ENCODE measurements at regions not wholly inside any gene's neighbourhood (a gene's known extent, or its start where the extent isn't known, plus 50 kb on each side); places are given as distances from the start of the nearest gene placed in this dataset.

DNA sequence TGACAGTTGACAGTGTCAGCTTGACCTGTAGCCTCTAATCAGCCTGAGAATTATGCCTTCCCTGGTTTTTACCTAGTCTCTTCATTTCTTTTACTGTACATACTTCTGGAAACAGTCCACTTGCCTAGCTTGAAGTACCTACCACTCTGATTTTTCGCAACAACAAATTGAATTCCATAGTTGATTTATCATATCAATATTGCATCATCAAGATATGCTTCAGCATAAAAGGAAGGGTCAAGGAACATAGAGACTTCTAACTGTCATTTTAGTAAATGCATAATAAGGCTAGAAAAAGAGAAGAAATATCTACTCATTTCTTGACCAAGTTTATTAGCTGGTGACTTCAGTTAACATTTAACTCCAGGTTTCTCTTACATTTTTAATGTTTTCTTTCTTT lies 174.2 kb upstream of the FAR2 start (continued):
- TF ChIP-seq RAD51 (IDR thresholded peaks at IDR 0.05) = no peak
- no peak for TF ChIP-seq TAF1 (IDR thresholded peaks at IDR 0.05; ENCODE audit: borderline replicate concordance, low read depth, low read length)
- TF ChIP-seq SMARCA5 (IDR thresholded peaks at IDR 0.05) = no peak
- TF ChIP-seq, protein P1, sequence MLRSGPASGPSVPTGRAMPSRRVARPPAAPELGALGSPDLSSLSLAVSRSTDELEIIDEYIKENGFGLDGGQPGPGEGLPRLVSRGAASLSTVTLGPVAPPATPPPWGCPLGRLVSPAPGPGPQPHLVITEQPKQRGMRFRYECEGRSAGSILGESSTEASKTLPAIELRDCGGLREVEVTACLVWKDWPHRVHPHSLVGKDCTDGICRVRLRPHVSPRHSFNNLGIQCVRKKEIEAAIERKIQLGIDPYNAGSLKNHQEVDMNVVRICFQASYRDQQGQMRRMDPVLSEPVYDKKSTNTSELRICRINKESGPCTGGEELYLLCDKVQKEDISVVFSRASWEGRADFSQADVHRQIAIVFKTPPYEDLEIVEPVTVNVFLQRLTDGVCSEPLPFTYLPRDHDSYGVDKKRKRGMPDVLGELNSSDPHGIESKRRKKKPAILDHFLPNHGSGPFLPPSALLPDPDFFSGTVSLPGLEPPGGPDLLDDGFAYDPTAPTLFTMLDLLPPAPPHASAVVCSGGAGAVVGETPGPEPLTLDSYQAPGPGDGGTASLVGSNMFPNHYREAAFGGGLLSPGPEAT (IDR thresholded peaks at IDR 0.05; ENCODE audit: low read depth) = no peak
- TF ChIP-seq CHD1 (IDR thresholded peaks at IDR 0.05; ENCODE audit: low read depth, low read length) = no peak
- TF ChIP-seq POLR2AphosphoS5 (IDR thresholded peaks at IDR 0.05; ENCODE audit: low read length) = no peak
- TF ChIP-seq MYB (IDR thresholded peaks at IDR 0.05; ENCODE audit: borderline replicate concordance, low read depth, low read length) = no peak
- no peak for TF ChIP-seq SIN3A (IDR thresholded peaks at IDR 0.05; ENCODE audit: low read depth, low read length)
- no peak for TF ChIP-seq YY1 (IDR thresholded peaks at IDR 0.05; ENCODE audit: low read depth, low read length)
- TF ChIP-seq ETV6 (conservative IDR thresholded peaks at IDR 0.05 in 1 of 2, IDR thresholded peaks at IDR 0.05 in 1 of 2; ENCODE audit: borderline replicate concordance in 1 of 2, low read depth in 1 of 2) = no peak

DNA sequence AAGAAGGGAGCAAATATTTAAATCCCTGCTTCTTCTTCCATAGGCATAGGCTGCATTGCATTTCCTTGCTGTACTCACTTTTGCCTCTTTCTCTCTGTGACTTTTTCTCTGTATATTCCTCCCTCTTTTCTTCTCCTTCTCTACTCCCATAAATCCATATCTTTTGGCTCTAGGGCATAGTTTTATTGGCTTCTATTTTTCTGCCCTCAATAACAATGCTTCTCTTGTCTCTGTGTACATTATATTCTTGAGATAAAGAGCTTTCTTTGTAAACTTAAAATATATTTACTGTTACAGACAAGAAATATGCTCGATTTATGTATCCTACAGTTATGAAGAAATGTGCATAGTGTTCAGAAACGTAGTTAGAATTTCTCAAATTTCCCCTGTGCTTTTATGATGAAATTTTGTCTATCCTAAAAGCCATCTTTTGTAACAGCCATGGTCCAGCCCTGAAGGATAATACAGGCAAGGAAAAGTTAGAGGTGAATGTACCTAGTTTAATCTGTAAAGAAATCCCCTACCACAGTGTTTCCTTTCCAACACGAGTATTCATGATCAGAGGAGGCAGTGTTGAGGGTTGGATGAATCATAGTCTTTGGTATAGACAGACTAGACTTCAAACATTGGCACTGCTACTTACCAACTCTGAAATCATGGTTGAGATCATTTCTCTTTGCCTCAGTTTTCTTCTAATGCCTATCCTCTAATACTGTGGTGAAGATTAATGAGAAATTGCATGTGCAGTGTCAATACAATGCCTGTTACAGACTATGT lies 173.3 kb upstream of the FAR2 start:
- H3K4me3 ChIP-seq = no peak overlapping the region
- DNase-seq (ENCODE audit: low read depth, low spot score) (no peak), ATAC-seq (no peak), FAIRE-seq (no peak)
- H3K4me2 ChIP-seq (ENCODE audit: control insufficient read depth, insufficient read depth) = no peak overlapping the region
- ChIA-PET SMC1A (ENCODE audit: uncharacterized antibody, unreplicated experiment) (interaction anchor here (0.7 kb wide), 1 partner anchor 17 kb away, joined by 4 read pairs; no protein-coding TSS in a partner anchor), RAD21 (ENCODE audit: unreplicated experiment) (no interaction called here), POLR2A (no interaction called here), CTCF (interaction anchor here (0.9 kb wide), 1 partner anchor 19 kb away, joined by 3 read pairs; no protein-coding TSS in a partner anchor)
- H4K20me1 ChIP-seq (ENCODE audit: control insufficient read depth, insufficient read depth) = no peaks in the 10 kb centered on the region
- H3K36me3 ChIP-seq (ENCODE audit: control insufficient read depth in 2 of 2, insufficient read depth in 2 of 2, low read length in 1 of 2) = no peaks in the 10 kb centered on the region
- in situ Hi-C loops (cut with MboI) (no loop called here), intact Hi-C loops (cut with micrococcal nuclease; ENCODE audit: unreplicated experiment) (no loop called here)
- no peak overlapping the region for H3K9ac ChIP-seq (ENCODE audit: control insufficient read depth, insufficient read depth, low read length)
- no peak overlapping the region for H2AFZ ChIP-seq (ENCODE audit: control insufficient read depth, low read depth, low read length)
- no peaks in the 10 kb centered on the region for H3K9me3 ChIP-seq (replicated peaks; ENCODE audit: control insufficient read depth, insufficient read depth, low read length)
- BruUV-seq (replicated peaks) = no TSS peak
- no peaks in the 10 kb centered on the region for H3K27me3 ChIP-seq (replicated peaks in 1 of 2; ENCODE audit: control insufficient read depth in 2 of 2, insufficient read depth in 2 of 2, low read length in 1 of 2)
- TF ChIP-seq, protein P2, sequence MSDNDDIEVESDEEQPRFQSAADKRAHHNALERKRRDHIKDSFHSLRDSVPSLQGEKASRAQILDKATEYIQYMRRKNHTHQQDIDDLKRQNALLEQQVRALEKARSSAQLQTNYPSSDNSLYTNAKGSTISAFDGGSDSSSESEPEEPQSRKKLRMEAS (IDR thresholded peaks at IDR 0.05; ENCODE audit: low read depth, low read length) = no peak
- TF ChIP-seq MXI1 (IDR thresholded peaks at IDR 0.05; ENCODE audit: low read depth, low read length) (no peak), SREBF1 (IDR thresholded peaks at IDR 0.05; ENCODE audit: low read length) (no peak), SPI1 (IDR thresholded peaks at IDR 0.05; ENCODE audit: borderline replicate concordance, insufficient read depth, low read depth, low read length) (no peak), STAT1 (conservative IDR thresholded peaks at IDR 0.05) (no peak)
- WGBS (ENCODE audit: insufficient coverage, insufficient replicate concordance, low lambda C conversion rate, missing lambda C conversion rate) = 1% methylated on average over 3 of the region's 3 CpGs
- H3K27ac ChIP-seq (ENCODE audit: control insufficient read depth, insufficient read depth) = no peak overlapping the region
- H3K4me1 ChIP-seq (ENCODE audit: control insufficient read depth, insufficient read depth, low read length) = no peaks in the 10 kb centered on the region
- no peaks in the 10 kb centered on the region for H3K79me2 ChIP-seq (ENCODE audit: control insufficient read depth, insufficient read depth, low read length)
